DOHH2 (cell line): ENCODE measurements at regions not wholly inside any gene's neighbourhood (a gene's known extent, or its start where the extent isn't known, plus 50 kb on each side); places are given as distances from the start of the nearest gene placed in this dataset.

ENCODE experiments used
- H3F3A ChIP-seq: fragments of 200-600 bp; sonication (generic), shearing (Covaris generic); 2 replicates; pipeline ENCODE4 v1.6.0; 2016; ENCODE audit warnings: antibody characterized with exemption, mild to moderate bottlenecking; ENCODE audit not compliant: control insufficient read depth, insufficient read depth
- H3K27ac ChIP-seq: fragments of 200-600 bp; sonication (generic); 2 replicates; pipeline ENCODE4 v1.5.1; 2014; ENCODE audit warnings: low read depth, mild to moderate bottlenecking, low read length, moderate library complexity
- H3K27me3 ChIP-seq: fragments of 200-600 bp; sonication (generic); 2 replicates; pipeline ENCODE4 v1.6.1; 2014; ENCODE audit warnings: mild to moderate bottlenecking, low read length, mixed read lengths; ENCODE audit not compliant: control insufficient read depth
- H3K36me3 ChIP-seq: fragments of 200-600 bp; sonication (generic); 2 replicates; pipeline ENCODE4 v1.6.1; 2014; ENCODE audit warnings: mild to moderate bottlenecking, low read length, moderate library complexity, mixed read lengths; ENCODE audit not compliant: control insufficient read depth
- H3K4me1 ChIP-seq: fragments of 200-600 bp; sonication (generic); 2 replicates; pipeline ENCODE4 v1.6.1; 2014; ENCODE audit warnings: mild to moderate bottlenecking, low read length, mixed read lengths; ENCODE audit not compliant: control insufficient read depth
- H3K4me2 ChIP-seq: fragments of 200-600 bp; sonication (generic); 2 replicates; pipeline ENCODE4 v1.6.0; 2014; ENCODE audit warnings: mild to moderate bottlenecking, low read length, moderate library complexity
- H3K4me3 ChIP-seq: fragments of 200-600 bp; sonication (generic); 2 replicates; pipeline ENCODE4 v1.5.1; 2014; ENCODE audit warnings: mild to moderate bottlenecking, low read length, mixed read lengths
- H3K79me2 ChIP-seq: fragments of 200-600 bp; sonication (generic); 2 replicates; pipeline ENCODE4 v1.6.1; 2014; ENCODE audit warnings: mild to moderate bottlenecking, low read length, mixed read lengths; ENCODE audit not compliant: control insufficient read depth
- H3K9me2 ChIP-seq: fragments of 200-600 bp; sonication (generic); replicated peaks from 2 replicates; pipeline ENCODE4 v1.6.1; 2014; ENCODE audit warnings: mild to moderate bottlenecking, low read length, mixed read lengths; ENCODE audit not compliant: control insufficient read depth
- H3K9me3 ChIP-seq: fragments of 200-600 bp; sonication (generic); 2 replicates; pipeline ENCODE4 v1.6.1; 2014; ENCODE audit warnings: antibody characterized with exemption, low read length, mixed read lengths; ENCODE audit not compliant: control insufficient read depth, insufficient read depth
- H4K20me1 ChIP-seq: fragments of 200-600 bp; sonication (generic); 2 replicates; pipeline ENCODE4 v1.6.0; 2014; ENCODE audit warnings: low read depth, mild to moderate bottlenecking, antibody characterized with exemption, low read length, moderate library complexity; ENCODE audit not compliant: control insufficient read depth, insufficient read depth
- CTCF ChIP-seq: fragments of 200-600 bp; sonication (generic); IDR thresholded peaks from one replicate; pipeline ENCODE4 v1.5.1; 2014; ENCODE audit warnings: antibody characterized with exemption, mild to moderate bottlenecking, low read depth, low read length; ENCODE audit not compliant: poor library complexity, severe bottlenecking
- EZH2phosphoT487 ChIP-seq: fragments of 200-600 bp; sonication (generic); IDR thresholded peaks from 2 replicates; pipeline ENCODE4 v1.6.1; 2017; ENCODE audit warnings: borderline replicate concordance, mild to moderate bottlenecking, antibody characterized with exemption, low read length, moderate library complexity, mixed read lengths

GRCh38 chr18:4821801-4822200 is 366.7 kb upstream of the DLGAP1 start:
- H3K9me2 ChIP-seq: no peaks in the 10 kb centered on the region
- H3K9me3 ChIP-seq: no peaks in the 10 kb centered on the region
- no peaks in the 10 kb centered on the region for H3K4me1 ChIP-seq
- H4K20me1 ChIP-seq: no peaks in the 10 kb centered on the region
- H3K4me3 ChIP-seq: no peak overlapping the region
- no peak overlapping the region for H3K27ac ChIP-seq
- H3K4me2 ChIP-seq: no peak overlapping the region
- no peaks in the 10 kb centered on the region for H3K27me3 ChIP-seq
- H3K36me3 ChIP-seq: no peaks in the 10 kb centered on the region
- no peaks in the 10 kb centered on the region for H3K79me2 ChIP-seq
- TF ChIP-seq EZH2phosphoT487 (no peak), CTCF (no peak)
- H3F3A ChIP-seq: no peaks in the 10 kb centered on the region

- TF ChIP-seq EZH2phosphoT487 (no peak), CTCF (no peak)
- H3K4me1 ChIP-seq: no peaks in the 10 kb centered on the region
These were observed 362.6 kb upstream of the DLGAP1 start for GRCh38 chr18:4817665-4818064.

GRCh38 chr18:4813708-4814107 is 358.6 kb upstream of the DLGAP1 start:
- H3K27me3 ChIP-seq: no peaks in the 10 kb centered on the region
- no peaks in the 10 kb centered on the region for H3K36me3 ChIP-seq
- no peaks in the 10 kb centered on the region for H3K9me3 ChIP-seq
- no peak overlapping the region for H3K27ac ChIP-seq
- H3K9me2 ChIP-seq: no peaks in the 10 kb centered on the region
- no peaks in the 10 kb centered on the region for H4K20me1 ChIP-seq
- no peaks in the 10 kb centered on the region for H3K4me1 ChIP-seq
- no peaks in the 10 kb centered on the region for H3F3A ChIP-seq
- TF ChIP-seq EZH2phosphoT487: no peak
- no peak for TF ChIP-seq CTCF
- H3K4me3 ChIP-seq: no peak overlapping the region
- no peaks in the 10 kb centered on the region for H3K79me2 ChIP-seq
- no peak overlapping the region for H3K4me2 ChIP-seq

More at GRCh38 chr18:4817665-4818064, 362.6 kb upstream of the DLGAP1 start:
- H3K4me2 ChIP-seq: no peak overlapping the region
- H4K20me1 ChIP-seq: no peaks in the 10 kb centered on the region
- no peaks in the 10 kb centered on the region for H3K9me3 ChIP-seq
- no peak overlapping the region for H3K27ac ChIP-seq
- H3K79me2 ChIP-seq: no peaks in the 10 kb centered on the region
- H3K36me3 ChIP-seq: no peaks in the 10 kb centered on the region
- H3F3A ChIP-seq: no peaks in the 10 kb centered on the region
- H3K27me3 ChIP-seq: no peaks in the 10 kb centered on the region
- no peaks in the 10 kb centered on the region for H3K9me2 ChIP-seq
- no peak overlapping the region for H3K4me3 ChIP-seq

- H3K36me3 ChIP-seq: no peaks in the 10 kb centered on the region
- no peaks in the 10 kb centered on the region for H4K20me1 ChIP-seq
- H3K9me3 ChIP-seq: no peaks in the 10 kb centered on the region
- no peak overlapping the region for H3K4me3 ChIP-seq
- TF ChIP-seq EZH2phosphoT487 (no peak), CTCF (no peak)
- H3K4me1 ChIP-seq: no peaks in the 10 kb centered on the region
- no peaks in the 10 kb centered on the region for H3K9me2 ChIP-seq
- no peak overlapping the region for H3K27ac ChIP-seq
- H3K27me3 ChIP-seq: no peaks in the 10 kb centered on the region
- H3K4me2 ChIP-seq: no peak overlapping the region
- H3F3A ChIP-seq: no peaks in the 10 kb centered on the region
- H3K79me2 ChIP-seq: no peaks in the 10 kb centered on the region
These were observed 353.8 kb upstream of the DLGAP1 start for GRCh38 chr18:4808891-4809290.
